MCF 10A (cell line): ENCODE measurements at regions not wholly inside any gene's neighbourhood (a gene's known extent, or its start where the extent isn't known, plus 50 kb on each side); places are given as distances from the start of the nearest gene placed in this dataset.
"Not testable (repeated sequence)": the region's sequence is repeated elsewhere in the genome, so short reads cannot be mapped to it uniquely, and the experiment has no call there.

Source experiments
- BruUV-seq: library from RNA; stranded (reverse); fragments of 400-500 nt; replicated peaks from 2 replicates; lab custom pipeline; 2021; lab: Mats Ljungman, UMichigan
- CTCF ChIA-PET: fragments of 300-600 bp; sonication (Branson Sonifier 250); formaldehyde crosslinking; extraction: SDS; loops from one replicate; lab custom pipeline; 2021; ENCODE audit warnings: antibody characterized with exemption, inconsistent platforms; lab: Yijun Ruan, JAX
- POLR2A ChIA-PET: fragments of 300-600, 350-650 bp; sonication (Branson Sonifier 250); formaldehyde crosslinking; extraction: SDS; loops from one replicate; lab custom pipeline; 2020; ENCODE audit warnings: antibody characterized with exemption, inconsistent platforms; lab: Yijun Ruan, JAX
- DNase-seq: peaks from one replicate; pipeline ENCODE4 v3.0.0-alpha.2; 2018; ENCODE audit not compliant: unreplicated experiment
- H3K27ac Mint-ChIP-seq: one replicate; pipeline ENCODE4 v1.8.0; 2022; ENCODE audit warnings: mild to moderate bottlenecking, low read depth, mixed read lengths; ENCODE audit not compliant: unreplicated experiment
- H3K27me3 Mint-ChIP-seq: one replicate; pipeline ENCODE4 v1.8.0; 2022; ENCODE audit warnings: mixed read lengths; ENCODE audit not compliant: insufficient read depth, unreplicated experiment
- H3K36me3 Mint-ChIP-seq: one replicate; pipeline ENCODE4 v1.8.0; 2022; ENCODE audit warnings: mild to moderate bottlenecking, moderate library complexity, mixed read lengths; ENCODE audit not compliant: insufficient read depth, unreplicated experiment
- H3K4me1 Mint-ChIP-seq: one replicate; pipeline ENCODE4 v1.8.0; 2022; ENCODE audit warnings: mixed read lengths; ENCODE audit not compliant: insufficient read depth, unreplicated experiment
- H3K4me3 Mint-ChIP-seq: one replicate; pipeline ENCODE4 v1.8.0; 2022; ENCODE audit warnings: mild to moderate bottlenecking, moderate library complexity, mixed read lengths; ENCODE audit not compliant: unreplicated experiment
- H3K9me3 Mint-ChIP-seq: one replicate; pipeline ENCODE4 v1.8.0; 2022; ENCODE audit warnings: mixed read lengths; ENCODE audit not compliant: unreplicated experiment
- intact Hi-C: fragments of 100-400 bp; cut with micrococcal nuclease; formaldehyde crosslinking; loops from 2 replicates; pipeline ENCODE4 v1.14.1; 2022
- TF ChIP-seq, protein P1 (sequence below): fragments of 200-600 bp; IDR thresholded peaks from one replicate; pipeline ENCODE4 v1.8.0; 2022; ENCODE audit warnings: antibody characterized with exemption, mild to moderate bottlenecking; ENCODE audit not compliant: unreplicated experiment

DNA sequence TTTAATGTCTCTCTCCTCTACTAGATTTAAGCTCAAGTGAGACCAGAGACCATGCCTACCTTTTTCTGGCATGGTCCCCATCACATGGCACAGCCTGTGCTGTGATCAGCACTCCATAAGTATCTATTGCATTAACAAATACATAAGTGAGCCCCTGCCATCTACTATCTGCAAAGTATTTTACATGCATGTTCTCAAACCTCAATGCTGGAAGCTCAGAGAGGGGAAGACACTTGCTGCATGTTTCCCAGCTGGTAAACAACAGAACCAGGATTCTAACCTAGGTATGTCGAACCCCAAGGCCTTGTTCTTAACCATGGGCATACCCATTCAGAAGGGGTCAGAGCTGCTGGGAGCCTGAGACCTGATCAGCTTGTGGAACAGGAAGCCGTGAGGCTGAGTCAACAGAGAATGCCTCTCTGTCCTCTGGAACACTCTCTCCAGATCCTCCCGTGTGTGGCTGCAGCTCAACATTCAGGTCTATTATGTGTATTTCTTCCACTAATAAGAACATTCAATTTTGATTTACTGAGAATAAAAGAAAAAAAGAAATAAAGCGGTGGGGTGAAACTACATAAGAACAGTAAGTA, 232.5 kb upstream of the MSX2 start:
- intact Hi-C loops = no loop called here
- Mint-ChIP-seq H3K9me3 (no peaks in the 10 kb centered on the region), H3K27ac (no peak overlapping the region), H3K27me3 (peaks cover 6% of the 10 kb centered on the region), H3K4me1 (no peaks in the 10 kb centered on the region), H3K36me3 (no peaks in the 10 kb centered on the region), H3K4me3 (no peak overlapping the region)
- CTCF ChIA-PET = interaction anchor here (0.6 to 0.8 kb wide), 3 partner anchors 10 to 310 kb away, joined by 3 read pairs; no protein-coding TSS in a partner anchor
- BruUV-seq = no TSS peak
- POLR2A ChIA-PET = no interaction called here
- DNase-seq = no peak
- TF ChIP-seq, protein P1, sequence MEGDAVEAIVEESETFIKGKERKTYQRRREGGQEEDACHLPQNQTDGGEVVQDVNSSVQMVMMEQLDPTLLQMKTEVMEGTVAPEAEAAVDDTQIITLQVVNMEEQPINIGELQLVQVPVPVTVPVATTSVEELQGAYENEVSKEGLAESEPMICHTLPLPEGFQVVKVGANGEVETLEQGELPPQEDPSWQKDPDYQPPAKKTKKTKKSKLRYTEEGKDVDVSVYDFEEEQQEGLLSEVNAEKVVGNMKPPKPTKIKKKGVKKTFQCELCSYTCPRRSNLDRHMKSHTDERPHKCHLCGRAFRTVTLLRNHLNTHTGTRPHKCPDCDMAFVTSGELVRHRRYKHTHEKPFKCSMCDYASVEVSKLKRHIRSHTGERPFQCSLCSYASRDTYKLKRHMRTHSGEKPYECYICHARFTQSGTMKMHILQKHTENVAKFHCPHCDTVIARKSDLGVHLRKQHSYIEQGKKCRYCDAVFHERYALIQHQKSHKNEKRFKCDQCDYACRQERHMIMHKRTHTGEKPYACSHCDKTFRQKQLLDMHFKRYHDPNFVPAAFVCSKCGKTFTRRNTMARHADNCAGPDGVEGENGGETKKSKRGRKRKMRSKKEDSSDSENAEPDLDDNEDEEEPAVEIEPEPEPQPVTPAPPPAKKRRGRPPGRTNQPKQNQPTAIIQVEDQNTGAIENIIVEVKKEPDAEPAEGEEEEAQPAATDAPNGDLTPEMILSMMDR = no peak

DNA sequence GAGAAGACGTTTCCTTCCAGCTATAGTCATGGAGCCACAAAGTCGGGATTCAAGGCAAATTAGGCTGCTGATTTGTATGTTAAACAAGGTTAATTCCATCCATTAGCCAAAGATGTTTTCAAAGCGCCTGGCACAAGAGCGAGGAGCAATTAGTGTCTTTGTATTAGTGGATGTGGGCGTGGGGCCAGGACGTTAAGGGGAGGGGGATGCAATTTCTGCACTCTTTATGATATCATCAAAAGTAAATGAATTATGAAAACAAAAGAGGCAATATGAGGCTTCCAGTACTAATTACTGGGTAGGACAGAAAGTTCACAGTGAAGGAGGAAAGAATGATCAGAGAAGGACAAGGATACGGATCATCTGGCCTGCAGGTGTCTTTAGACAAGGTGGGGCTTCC, 230.9 kb upstream of the MSX2 start:
- BruUV-seq = no TSS peak
- no peak overlapping the region for H3K27ac Mint-ChIP-seq
- no peaks in the 10 kb centered on the region for H3K27me3 Mint-ChIP-seq
- POLR2A ChIA-PET = interaction anchor here (0.9 kb wide), 1 partner anchor 10 kb away, joined by 4 read pairs; no protein-coding TSS in a partner anchor
- TF ChIP-seq, protein P1 = no peak
- intact Hi-C loops = no loop called here
- no peaks in the 10 kb centered on the region for H3K4me1 Mint-ChIP-seq
- no peak for DNase-seq
- H3K4me3 Mint-ChIP-seq = no peak overlapping the region
- no peaks in the 10 kb centered on the region for H3K36me3 Mint-ChIP-seq
- CTCF ChIA-PET = interaction anchor here (0.6 to 1.2 kb wide), 4 partner anchors 10 to 459 kb away, joined by 3 read pairs; no protein-coding TSS in a partner anchor
- no peaks in the 10 kb centered on the region for H3K9me3 Mint-ChIP-seq

DNA sequence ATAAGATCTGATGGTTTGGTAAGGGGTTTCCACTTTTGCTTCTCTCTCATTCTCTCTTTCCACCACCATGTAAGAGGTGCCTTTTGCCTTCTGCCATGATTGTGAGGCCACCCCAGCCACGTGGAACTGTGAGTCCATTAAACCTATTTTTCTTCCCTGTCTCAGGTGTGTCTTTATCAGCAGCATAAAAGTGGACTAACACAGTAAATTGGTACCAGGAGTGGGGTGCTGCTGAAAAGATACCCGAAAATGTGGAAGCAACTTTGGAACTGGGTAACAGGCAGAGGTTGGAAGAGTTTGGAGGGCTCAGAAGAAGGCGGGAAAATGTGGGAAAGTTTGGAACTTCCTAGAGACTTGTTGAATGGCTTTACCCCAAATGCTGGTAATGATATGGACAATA, 226.4 kb upstream of the MSX2 start:
- CTCF ChIA-PET, H3K36me3 Mint-ChIP-seq, POLR2A ChIA-PET, DNase-seq, H3K27me3 Mint-ChIP-seq, intact Hi-C loops, H3K27ac Mint-ChIP-seq, BruUV-seq, H3K4me3 Mint-ChIP-seq: not testable (repeated sequence)
- Mint-ChIP-seq H3K9me3 (peaks cover 13% of the 10 kb centered on the region), H3K4me1 (peaks cover 16% of the 10 kb centered on the region)

DNA sequence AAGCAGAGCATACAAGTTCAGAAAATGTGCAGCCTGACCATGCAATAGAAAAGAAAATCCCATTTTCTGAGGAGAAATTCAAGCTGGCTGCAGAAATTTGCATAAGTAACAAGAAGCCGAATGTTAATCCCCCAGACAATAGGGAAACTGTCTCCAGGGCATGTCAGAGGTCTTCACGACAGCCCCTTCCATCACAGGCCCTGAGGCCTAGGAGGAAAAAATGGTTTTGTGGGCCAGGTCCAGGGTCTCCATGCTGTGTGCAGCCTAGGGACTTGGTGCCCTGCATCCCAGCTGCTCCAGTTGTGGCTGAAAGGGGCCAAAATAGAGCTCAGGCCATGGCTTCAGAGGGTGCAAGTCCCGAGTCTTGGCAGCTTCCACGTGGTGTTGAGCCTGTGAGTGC, 225.8 kb upstream of the MSX2 start:
- H3K36me3 Mint-ChIP-seq, DNase-seq, H3K27me3 Mint-ChIP-seq, H3K4me3 Mint-ChIP-seq, H3K27ac Mint-ChIP-seq, BruUV-seq, intact Hi-C loops: not testable (repeated sequence)
- ChIA-PET POLR2A (interaction anchor here (0.6 kb wide), 1 partner anchor 28 kb away, joined by 3 read pairs; no protein-coding TSS in a partner anchor), CTCF (interaction anchor here (0.7 to 0.8 kb wide), 2 partner anchors 76 to 78 kb away, joined by 3 read pairs; no protein-coding TSS in a partner anchor)
- Mint-ChIP-seq H3K9me3 (peaks cover 15% of the 10 kb centered on the region), H3K4me1 (peaks cover 21% of the 10 kb centered on the region)

DNA sequence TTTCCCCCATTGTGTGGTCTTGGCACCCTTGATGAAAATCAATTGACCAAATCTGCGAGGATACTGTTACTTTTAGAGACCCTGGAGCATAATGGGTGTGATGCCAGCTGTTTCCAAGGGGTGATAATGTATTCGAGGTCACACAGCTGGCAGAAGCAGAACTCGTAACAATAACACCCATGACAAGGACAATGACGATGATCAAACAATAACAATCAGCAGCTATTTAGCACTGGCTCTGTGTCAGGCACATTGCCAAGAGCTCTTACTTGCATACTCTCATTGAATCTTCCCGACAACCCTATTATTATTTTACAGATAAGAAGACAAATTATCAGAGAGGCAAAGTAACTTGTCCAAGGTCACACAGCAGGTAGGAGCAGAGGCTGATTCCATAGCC, 223.7 kb upstream of the MSX2 start:
- CTCF ChIA-PET = interaction anchor here (0.5 to 0.7 kb wide), 2 partner anchors 236 to 250 kb away, joined by 3 to 4 read pairs; no protein-coding TSS in a partner anchor
- Mint-ChIP-seq H3K27ac (no peak overlapping the region), H3K9me3 (peaks cover 15% of the 10 kb centered on the region), H3K4me1 (peaks cover 41% of the 10 kb centered on the region), H3K4me3 (no peak overlapping the region), H3K27me3 (no peaks in the 10 kb centered on the region), H3K36me3 (no peaks in the 10 kb centered on the region)
- BruUV-seq = no TSS peak
- DNase-seq = no peak
- intact Hi-C loops = loop anchor here (5.0 kb wide), 1 partner anchor 83 kb away; no protein-coding TSS in a partner anchor
- TF ChIP-seq, protein P1 = no peak
- POLR2A ChIA-PET = interaction anchor here (0.6 to 1.0 kb wide), 2 partner anchors 11 to 1188 kb away, joined by 3 read pairs; no protein-coding TSS in a partner anchor
